OCI-LY7 (cell line): ENCODE measurements at regions not wholly inside any gene's neighbourhood (a gene's known extent, or its start where the extent isn't known, plus 50 kb on each side); places are given as distances from the start of the nearest gene placed in this dataset.
A peak's percentile ranks its signal among the peaks of the same experiment; 100 is the strongest.

Experiments
- BruUV-seq: library from RNA; stranded (reverse); fragments of 400-500 nt; replicated peaks from 2 replicates; lab custom pipeline; 2021; lab: Mats Ljungman, UMichigan
- CTCF ChIA-PET: fragments of 300-600 bp; sonication (Branson Sonifier 250); formaldehyde crosslinking; loops from one replicate; lab custom pipeline; 2022; ENCODE audit warnings: antibody characterized with exemption; ENCODE audit not compliant: unreplicated experiment; lab: Charles Lee
- POLR2A ChIA-PET: fragments of 300-600 bp; sonication (Branson Sonifier 250); formaldehyde crosslinking; loops from one replicate; lab custom pipeline; 2022; ENCODE audit warnings: antibody characterized with exemption; lab: Charles Lee
- DNase-seq: peaks from one replicate; pipeline ENCODE4 v3.0.0-alpha.2; 2015; ENCODE audit warnings: low spot score
- H2AFZ ChIP-seq: fragments of 200-600 bp; sonication (generic), shearing (Covaris generic); 2 replicates; pipeline ENCODE4 v1.6.1; 2014; ENCODE audit warnings: mild to moderate bottlenecking, antibody characterized with exemption, low read length, moderate library complexity
- H3K27ac ChIP-seq: fragments of 200-600 bp; sonication (generic); 2 replicates; pipeline ENCODE4 v1.5.1; 2014; ENCODE audit warnings: mixed run types, low read depth, mild to moderate bottlenecking, moderate library complexity, low read length, inconsistent platforms; ENCODE audit not compliant: poor library complexity, severe bottlenecking
- H3K36me3 ChIP-seq: fragments of 200-600 bp; sonication (generic); 2 replicates; pipeline ENCODE4 v1.6.1; 2014; ENCODE audit warnings: mild to moderate bottlenecking, antibody characterized with exemption, low read length, moderate library complexity, mixed read lengths; ENCODE audit not compliant: insufficient read depth
- H3K4me1 ChIP-seq: fragments of 200-600 bp; sonication (generic); 2 replicates; pipeline ENCODE4 v1.5.1; 2014; ENCODE audit warnings: mild to moderate bottlenecking, low read length; ENCODE audit not compliant: insufficient read depth, poor library complexity, severe bottlenecking
- H3K4me2 ChIP-seq: fragments of 200-600 bp; sonication (generic); 2 replicates; pipeline ENCODE4 v1.6.1; 2014; ENCODE audit warnings: mild to moderate bottlenecking, low read length
- H3K4me3 ChIP-seq: fragments of 200-600 bp; sonication (generic); 2 replicates; pipeline ENCODE4 v1.5.1; 2014; ENCODE audit warnings: mild to moderate bottlenecking, low read depth, low read length; ENCODE audit not compliant: poor library complexity, severe bottlenecking
- H3K79me2 ChIP-seq: fragments of 200-600 bp; sonication (generic); 2 replicates; pipeline ENCODE4 v1.6.1; 2016; ENCODE audit warnings: low read depth, mild to moderate bottlenecking, low read length, moderate library complexity, mixed read lengths; ENCODE audit not compliant: insufficient read depth
- H3K9me2 ChIP-seq: fragments of 200-600 bp; sonication (generic); 2 replicates; pipeline ENCODE4 v1.6.1; 2016; ENCODE audit warnings: mild to moderate bottlenecking, low read length, mixed read lengths; ENCODE audit not compliant: insufficient read depth
- H3K9me3 ChIP-seq: fragments of 200-600 bp; sonication (generic); 2 replicates; pipeline ENCODE4 v1.6.1; 2014; ENCODE audit warnings: mild to moderate bottlenecking, mixed run types, low read length, mixed read lengths
- H4K20me1 ChIP-seq: fragments of 200-600 bp; sonication (generic); 2 replicates; pipeline ENCODE4 v1.6.1; 2014; ENCODE audit warnings: mild to moderate bottlenecking, antibody characterized with exemption, low read length, moderate library complexity, mixed read lengths; ENCODE audit not compliant: insufficient read depth
- CTCF ChIP-seq: fragments of 200-600 bp; sonication (generic); conservative IDR thresholded peaks from 2 replicates; pipeline ENCODE4 v1.5.1; 2014; ENCODE audit warnings: mild to moderate bottlenecking, antibody characterized with exemption, low read length, moderate library complexity, mixed read lengths
- EZH2phosphoT487 ChIP-seq: fragments of 200-600 bp; sonication (generic); IDR thresholded peaks from 2 replicates; pipeline ENCODE4 v1.6.1; 2018; ENCODE audit warnings: low read depth, borderline replicate concordance, mild to moderate bottlenecking, mixed run types, antibody characterized with exemption, low read length, moderate library complexity, mixed read lengths
- intact Hi-C: fragments of 100-400 bp; cut with micrococcal nuclease; formaldehyde crosslinking; loops from one replicate; pipeline ENCODE4 v1.10.0; 2022; ENCODE audit not compliant: unreplicated experiment

GRCh38 chr21:28793043-28793442, 199.6 kb downstream of the LTN1 start:
- peak; percentile 2 for DNase-seq
- H3K36me3 ChIP-seq: no peaks in the 10 kb centered on the region
- BruUV-seq: no TSS peak

GRCh38 chr21:28791595-28792282, 200.9 kb downstream of the LTN1 start:
- no peak overlapping the region for H3K27ac ChIP-seq
- H3K4me1 ChIP-seq: no peaks in the 10 kb centered on the region
- DNase-seq: no peak
- H3K36me3 ChIP-seq: no peaks in the 10 kb centered on the region
- H4K20me1 ChIP-seq: no peaks in the 10 kb centered on the region
- CTCF ChIA-PET: no interaction called here
- H3K4me2 ChIP-seq: no peak overlapping the region
- POLR2A ChIA-PET: no interaction called here
- no peak overlapping the region for H2AFZ ChIP-seq
- no TSS peak for BruUV-seq
- H3K4me3 ChIP-seq: no peak overlapping the region
- no peaks in the 10 kb centered on the region for H3K9me3 ChIP-seq
- H3K9me2 ChIP-seq: no peaks in the 10 kb centered on the region
- TF ChIP-seq EZH2phosphoT487 (no peak), CTCF (no peak)
- intact Hi-C loops: no loop called here
- H3K79me2 ChIP-seq: no peaks in the 10 kb centered on the region

More at GRCh38 chr21:28793043-28793442, 199.6 kb downstream of the LTN1 start:
- no peaks in the 10 kb centered on the region for H3K79me2 ChIP-seq
- ChIA-PET POLR2A (no interaction called here), CTCF (no interaction called here)
- no peak overlapping the region for H2AFZ ChIP-seq
- H3K9me2 ChIP-seq: no peaks in the 10 kb centered on the region
- no peaks in the 10 kb centered on the region for H4K20me1 ChIP-seq
- no peak overlapping the region for H3K4me2 ChIP-seq
- no peak overlapping the region for H3K4me3 ChIP-seq
- peak; percentile 46 for TF ChIP-seq CTCF
- TF ChIP-seq EZH2phosphoT487: no peak
- H3K4me1 ChIP-seq: no peaks in the 10 kb centered on the region
- no peaks in the 10 kb centered on the region for H3K9me3 ChIP-seq
- no peak overlapping the region for H3K27ac ChIP-seq
- intact Hi-C loops: no loop called here

- BruUV-seq: no TSS peak
- intact Hi-C loops: no loop called here
These were observed 202.3 kb downstream of the LTN1 start for GRCh38 chr21:28790335-28790734.

More at GRCh38 chr21:28790335-28790734, 202.3 kb downstream of the LTN1 start:
- Histone ChIP-seq H3K4me1 (no peaks in the 10 kb centered on the region), H3K4me3 (no peak overlapping the region), H3K9me3 (no peaks in the 10 kb centered on the region), H2AFZ (no peak overlapping the region), H3K27ac (no peak overlapping the region), H3K9me2 (no peaks in the 10 kb centered on the region), H3K4me2 (no peak overlapping the region), H3K79me2 (no peaks in the 10 kb centered on the region), H4K20me1 (no peaks in the 10 kb centered on the region), H3K36me3 (no peaks in the 10 kb centered on the region)
- ChIA-PET CTCF (no interaction called here), POLR2A (no interaction called here)
- DNase-seq: no peak
- TF ChIP-seq CTCF: no peak
- TF ChIP-seq EZH2phosphoT487: no peak
